Hepatocyte (in vitro differentiated cells): ENCODE measurements at regions not wholly inside any gene's neighbourhood (a gene's known extent, or its start where the extent isn't known, plus 50 kb on each side); places are given as distances from the start of the nearest gene placed in this dataset.

Experiments
- DNase-seq: peaks from one replicate; pipeline ENCODE4 v3.0.0-alpha.2; 2016; ENCODE audit warnings: low spot score
- H2AFZ ChIP-seq: fragments of 200-600 bp; sonication (generic); 2 replicates; pipeline ENCODE4 v1.6.0; 2016; ENCODE audit warnings: antibody characterized with exemption, mild to moderate bottlenecking
- H3K27ac ChIP-seq: fragments of 200-600 bp; sonication (generic); 2 replicates; pipeline ENCODE4 v1.5.1; 2016; ENCODE audit warnings: mild to moderate bottlenecking
- H3K27me3 ChIP-seq: fragments of 200-600 bp; sonication (generic); 2 replicates; pipeline ENCODE4 v1.6.1; 2016
- H3K36me3 ChIP-seq: fragments of 200-600 bp; sonication (generic); replicated peaks from 2 replicates; pipeline ENCODE4 v1.5.1; 2016; ENCODE audit warnings: low read depth; ENCODE audit not compliant: insufficient read depth
- H3K4me1 ChIP-seq: fragments of 200-600 bp; sonication (generic); 2 replicates; pipeline ENCODE4 v1.5.1; 2016; ENCODE audit warnings: mild to moderate bottlenecking, moderate library complexity; ENCODE audit not compliant: insufficient read depth
- H3K4me2 ChIP-seq: fragments of 200-600 bp; sonication (generic); 2 replicates; pipeline ENCODE4 v1.6.0; 2016
- H3K4me3 ChIP-seq: fragments of 200-600 bp; sonication (generic); 2 replicates; pipeline ENCODE4 v1.5.1; 2016; ENCODE audit warnings: mild to moderate bottlenecking
- H3K79me2 ChIP-seq: fragments of 200-600 bp; sonication (generic); 2 replicates; pipeline ENCODE4 v1.6.0; 2017; ENCODE audit warnings: mild to moderate bottlenecking
- H3K9me2 ChIP-seq: fragments of 200-600 bp; sonication (generic); replicated peaks from 2 replicates; pipeline ENCODE4 v1.6.0; 2017; ENCODE audit warnings: mild to moderate bottlenecking; ENCODE audit not compliant: insufficient read depth
- H3K9me3 ChIP-seq: fragments of 200-600 bp; sonication (generic); 2 replicates; pipeline ENCODE4 v1.5.1; 2016; ENCODE audit warnings: low read depth, mild to moderate bottlenecking
- H4K20me1 ChIP-seq: fragments of 200-600 bp; sonication (generic); 2 replicates; pipeline ENCODE4 v1.6.0; 2016; ENCODE audit warnings: mild to moderate bottlenecking; ENCODE audit not compliant: insufficient read depth, poor library complexity, severe bottlenecking
- EZH2 ChIP-seq: fragments of 200-600 bp; sonication (generic); IDR thresholded peaks from 2 replicates; pipeline ENCODE4 v1.6.1; 2016; ENCODE audit warnings: antibody characterized with exemption, mild to moderate bottlenecking, borderline replicate concordance
- EZH2phosphoT487 ChIP-seq: fragments of 200-600 bp; sonication (generic); IDR thresholded peaks from one replicate; pipeline ENCODE4 v1.6.1; 2018; ENCODE audit warnings: antibody characterized with exemption, mild to moderate bottlenecking, low read depth, moderate library complexity; ENCODE audit not compliant: unreplicated experiment, severe bottlenecking
- WGBS: methylation state at CpG from one replicate; pipeline ENCODE4 v1.1.6; 2016; ENCODE audit warnings: low lambda C conversion rate; ENCODE audit errors: missing lambda C conversion rate; 5-methylcytosine and 5-hydroxymethylcytosine counted together
- TF ChIP-seq, protein P1 (sequence below): fragments of 200-600 bp; sonication (generic); IDR thresholded peaks from 2 replicates; pipeline ENCODE4 v1.5.1; 2016; ENCODE audit warnings: antibody characterized with exemption, mild to moderate bottlenecking; ENCODE audit not compliant: poor library complexity

DNA sequence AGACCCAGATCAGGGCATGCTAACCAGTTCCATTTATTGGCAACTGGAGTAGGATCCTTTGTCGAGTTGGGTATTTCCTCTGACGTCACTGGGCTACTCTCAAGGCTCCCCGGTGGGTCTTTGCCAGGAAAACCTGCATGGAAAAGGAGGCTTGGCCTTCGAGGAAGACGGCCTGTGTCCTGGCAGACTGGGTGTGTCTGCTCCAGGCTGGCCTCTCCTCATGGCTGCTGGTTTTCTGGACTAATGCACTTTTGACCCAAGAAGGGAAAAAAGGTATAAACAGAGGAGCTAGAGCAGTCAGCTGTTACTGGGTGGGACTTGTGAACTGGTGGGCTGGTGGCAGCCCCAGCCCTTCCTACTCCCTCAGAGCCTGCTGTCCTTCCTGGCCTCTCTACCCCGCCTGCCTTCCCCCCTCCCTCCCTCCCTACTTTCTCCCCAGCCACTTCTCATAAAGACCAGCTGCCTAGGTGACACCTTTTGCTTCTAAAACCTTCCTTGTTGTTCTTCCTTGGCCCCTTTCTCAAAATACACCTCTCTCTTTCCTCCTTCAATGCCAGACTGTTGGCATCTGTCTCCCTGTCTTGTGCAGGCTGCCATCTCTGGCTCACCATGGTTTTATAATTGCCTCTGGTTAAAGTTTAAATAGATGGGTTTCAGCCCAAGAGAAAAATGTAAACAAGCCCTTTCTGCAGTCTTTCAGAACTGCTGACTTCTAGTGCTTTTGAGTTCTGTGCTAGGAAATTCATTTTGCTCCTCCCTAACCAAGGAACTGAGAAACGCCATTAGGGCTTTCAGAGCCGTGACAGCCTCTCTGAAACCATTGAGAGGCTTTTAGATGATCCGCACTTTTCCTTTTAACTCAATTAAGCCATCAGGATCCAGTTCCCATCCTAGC, 101.8 kb upstream of the MKLN1 start:
- Histone ChIP-seq H3K9me3 (no peaks in the 10 kb centered on the region), H3K4me1 (peaks cover 19% of the 10 kb centered on the region), H3K79me2 (no peaks in the 10 kb centered on the region), H4K20me1 (no peaks in the 10 kb centered on the region), H3K4me3 (no peak overlapping the region), H2AFZ (peak overlapping the region; percentile 75), H3K36me3 (no peaks in the 10 kb centered on the region), H3K27me3 (no peaks in the 10 kb centered on the region), H3K4me2 (peak overlapping the region; percentile 67), H3K9me2 (no peaks in the 10 kb centered on the region), H3K27ac (peak overlapping the region; percentile 96)
- WGBS: 36% methylated on average over 8 of the region's 9 CpGs
- DNase-seq: peak; percentile 74
- TF ChIP-seq EZH2: no peak
- TF ChIP-seq, protein P1, sequence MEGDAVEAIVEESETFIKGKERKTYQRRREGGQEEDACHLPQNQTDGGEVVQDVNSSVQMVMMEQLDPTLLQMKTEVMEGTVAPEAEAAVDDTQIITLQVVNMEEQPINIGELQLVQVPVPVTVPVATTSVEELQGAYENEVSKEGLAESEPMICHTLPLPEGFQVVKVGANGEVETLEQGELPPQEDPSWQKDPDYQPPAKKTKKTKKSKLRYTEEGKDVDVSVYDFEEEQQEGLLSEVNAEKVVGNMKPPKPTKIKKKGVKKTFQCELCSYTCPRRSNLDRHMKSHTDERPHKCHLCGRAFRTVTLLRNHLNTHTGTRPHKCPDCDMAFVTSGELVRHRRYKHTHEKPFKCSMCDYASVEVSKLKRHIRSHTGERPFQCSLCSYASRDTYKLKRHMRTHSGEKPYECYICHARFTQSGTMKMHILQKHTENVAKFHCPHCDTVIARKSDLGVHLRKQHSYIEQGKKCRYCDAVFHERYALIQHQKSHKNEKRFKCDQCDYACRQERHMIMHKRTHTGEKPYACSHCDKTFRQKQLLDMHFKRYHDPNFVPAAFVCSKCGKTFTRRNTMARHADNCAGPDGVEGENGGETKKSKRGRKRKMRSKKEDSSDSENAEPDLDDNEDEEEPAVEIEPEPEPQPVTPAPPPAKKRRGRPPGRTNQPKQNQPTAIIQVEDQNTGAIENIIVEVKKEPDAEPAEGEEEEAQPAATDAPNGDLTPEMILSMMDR: no peak

DNA sequence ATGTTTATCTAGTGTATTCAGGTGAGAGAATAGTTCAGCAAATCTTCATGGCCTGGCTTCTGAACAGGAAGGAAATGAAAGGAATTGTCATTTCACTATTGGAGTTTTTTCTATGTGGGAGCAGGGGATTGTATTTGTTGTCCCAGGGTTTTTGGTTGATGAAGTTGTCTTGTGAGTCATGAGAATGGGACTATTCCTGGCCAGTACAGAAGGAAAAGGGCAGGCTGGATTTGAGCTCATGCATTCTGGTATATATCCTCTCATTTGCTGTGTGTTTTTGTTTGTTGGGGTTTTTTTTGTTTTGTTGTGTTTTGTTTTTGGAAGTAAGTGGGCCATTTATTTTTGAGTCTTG, 101.2 kb upstream of the MKLN1 start:
- H3K79me2 ChIP-seq: no peaks in the 10 kb centered on the region
- H4K20me1 ChIP-seq: no peaks in the 10 kb centered on the region
- H3K27ac ChIP-seq: peak overlapping the region; percentile 96
- TF ChIP-seq, protein P1: no peak
- TF ChIP-seq EZH2phosphoT487 (no peak), EZH2 (no peak)
- DNase-seq: no peak
- peak overlapping the region; percentile 75 for H2AFZ ChIP-seq
- H3K9me3 ChIP-seq: no peaks in the 10 kb centered on the region
- H3K4me1 ChIP-seq: peaks cover 19% of the 10 kb centered on the region
- H3K4me2 ChIP-seq: peak overlapping the region; percentile 67
- H3K9me2 ChIP-seq: no peaks in the 10 kb centered on the region
- H3K4me3 ChIP-seq: no peak overlapping the region
- H3K27me3 ChIP-seq: no peaks in the 10 kb centered on the region
- no peaks in the 10 kb centered on the region for H3K36me3 ChIP-seq

DNA sequence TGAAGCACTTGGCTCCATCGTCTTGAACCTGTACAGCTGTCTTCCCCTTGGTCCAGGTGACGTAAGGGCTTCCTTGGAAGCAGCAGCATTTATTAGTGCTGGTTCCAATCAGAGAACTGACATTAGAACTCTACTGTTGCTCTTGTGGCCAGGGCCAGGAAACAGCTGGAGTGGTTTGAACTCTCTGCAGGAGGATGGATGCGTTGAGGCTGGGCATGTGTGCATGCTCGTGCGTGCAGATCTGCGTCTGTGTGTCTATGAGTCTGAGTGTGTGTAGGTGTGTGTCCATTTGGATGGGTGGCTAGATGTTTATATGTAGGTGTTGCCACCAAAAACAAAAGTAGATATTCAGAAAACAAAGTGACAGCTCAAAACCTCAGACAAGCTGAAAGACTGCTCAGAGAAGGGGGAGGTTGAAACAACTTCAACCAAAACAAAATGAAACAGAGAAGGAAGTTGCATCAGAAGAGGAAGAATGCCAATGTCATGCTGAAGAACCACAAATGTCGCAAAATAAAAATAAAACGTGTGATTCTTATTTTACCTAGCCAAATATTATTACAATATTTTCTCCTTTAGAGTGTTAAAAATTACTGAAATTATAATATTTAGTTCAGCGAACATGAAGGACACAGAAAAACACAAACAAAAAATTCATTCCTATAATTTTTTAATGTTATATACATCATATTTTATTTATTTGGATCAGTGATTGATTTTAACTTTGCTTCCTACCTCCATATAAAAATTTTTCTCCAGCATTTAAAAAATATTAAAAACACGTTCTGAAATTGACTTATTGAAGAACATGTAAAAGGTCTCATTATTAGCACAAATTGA, 96.1 kb upstream of the MKLN1 start:
- Histone ChIP-seq H3K27ac (no peak overlapping the region), H3K27me3 (no peaks in the 10 kb centered on the region), H3K4me2 (no peak overlapping the region), H4K20me1 (no peaks in the 10 kb centered on the region), H3K36me3 (no peaks in the 10 kb centered on the region), H2AFZ (no peak overlapping the region), H3K9me2 (no peaks in the 10 kb centered on the region), H3K9me3 (no peaks in the 10 kb centered on the region), H3K79me2 (no peaks in the 10 kb centered on the region), H3K4me1 (peaks cover 5% of the 10 kb centered on the region), H3K4me3 (no peak overlapping the region)
- no peak for DNase-seq
- TF ChIP-seq EZH2phosphoT487: no peak
- TF ChIP-seq EZH2: no peak
- TF ChIP-seq, protein P1: no peak
- 92% methylated on average over 10 of the region's 10 CpGs for WGBS
